Astrocyte of the cerebellum (primary cell): ENCODE measurements at regions not wholly inside any gene's neighbourhood (a gene's known extent, or its start where the extent isn't known, plus 50 kb on each side); places are given as distances from the start of the nearest gene placed in this dataset.
"Not testable (repeated sequence)": the region's sequence is repeated elsewhere in the genome, so short reads cannot be mapped to it uniquely, and the experiment has no call there.

Source experiments
- DNase-seq: peaks from one replicate; pipeline ENCODE4 v3.0.0-alpha.2; 2011; ENCODE audit warnings: low read depth
- H3K4me3 ChIP-seq: 2 replicates; pipeline ENCODE4 v1.5.1; 2011; ENCODE audit warnings: mild to moderate bottlenecking, low read depth, low read length, moderate library complexity
- CTCF ChIP-seq: IDR thresholded peaks from 2 replicates; pipeline ENCODE4 v1.5.1; 2012; ENCODE audit warnings: low read length, low read depth, moderate library complexity, mild to moderate bottlenecking; ENCODE audit errors: missing control alignments
- in situ Hi-C: cut with HindIII; loops from 2 replicates; pipeline ENCODE4 v1.10.0; 2017; ENCODE audit warnings: low sequenced_read_pairs

- DNase-seq: no peak
- in situ Hi-C loops: no loop called here
Measured at GRCh38 chr18:8912348-8913326, 189.9 kb upstream of the NDUFV2 start.

GRCh38 chr18:8913606-8914403 is 188.7 kb upstream of the NDUFV2 start:
- in situ Hi-C loops, DNase-seq, H3K4me3 ChIP-seq: not testable (repeated sequence)

More at GRCh38 chr18:8912348-8913326, 189.9 kb upstream of the NDUFV2 start:
- H3K4me3 ChIP-seq: no peak overlapping the region
- no peak for TF ChIP-seq CTCF

GRCh38 chr18:8914404-8915264 is 187.9 kb upstream of the NDUFV2 start:
- DNase-seq, H3K4me3 ChIP-seq, in situ Hi-C loops: not testable (repeated sequence)

DNA sequence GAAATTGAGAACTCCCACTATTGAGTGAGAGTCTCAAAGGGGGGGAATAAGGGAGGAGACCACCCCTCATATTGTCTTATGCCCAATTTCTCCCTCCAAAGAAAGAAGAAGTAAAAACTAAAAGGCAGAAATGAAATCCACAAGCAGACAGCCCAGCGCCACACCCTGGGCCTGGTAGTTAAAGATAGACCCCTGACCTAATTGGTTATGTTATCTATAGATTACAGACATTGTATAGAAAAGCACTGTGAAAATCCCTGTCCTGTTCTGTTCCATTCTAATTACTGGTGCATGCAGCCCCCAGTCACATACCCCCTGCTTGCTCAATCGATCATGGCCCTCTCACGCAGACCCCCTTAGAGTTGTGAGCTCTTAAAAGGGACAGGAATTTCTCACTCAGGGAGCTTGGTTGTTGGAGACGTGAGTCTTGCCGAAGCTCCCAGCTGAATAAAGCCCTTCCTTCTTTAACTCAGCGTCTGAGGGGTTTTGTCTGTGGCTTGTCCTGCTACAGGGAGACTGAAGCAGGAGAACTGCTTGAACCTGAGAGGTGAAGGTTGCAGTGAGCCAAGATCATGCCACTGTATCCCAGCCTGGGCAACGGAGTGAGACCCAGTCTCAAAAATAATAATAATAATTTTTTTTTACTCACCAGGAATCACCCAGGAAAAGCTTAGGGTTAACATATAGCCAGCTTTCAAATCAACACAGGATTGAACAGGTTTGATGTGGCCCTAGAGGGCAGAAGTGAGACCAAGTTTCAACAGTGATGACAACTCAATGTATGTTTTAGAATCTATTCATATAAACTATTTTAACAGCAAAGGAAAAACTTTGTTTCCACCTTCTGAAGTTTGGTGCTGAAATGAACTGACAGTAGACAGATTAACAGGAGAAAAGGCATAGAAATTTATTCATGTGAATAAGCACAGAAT is 181.4 kb upstream of the NDUFV2 start:
- peak; percentile 3 for TF ChIP-seq CTCF
- H3K4me3 ChIP-seq, in situ Hi-C loops, DNase-seq: not testable (repeated sequence)

DNA sequence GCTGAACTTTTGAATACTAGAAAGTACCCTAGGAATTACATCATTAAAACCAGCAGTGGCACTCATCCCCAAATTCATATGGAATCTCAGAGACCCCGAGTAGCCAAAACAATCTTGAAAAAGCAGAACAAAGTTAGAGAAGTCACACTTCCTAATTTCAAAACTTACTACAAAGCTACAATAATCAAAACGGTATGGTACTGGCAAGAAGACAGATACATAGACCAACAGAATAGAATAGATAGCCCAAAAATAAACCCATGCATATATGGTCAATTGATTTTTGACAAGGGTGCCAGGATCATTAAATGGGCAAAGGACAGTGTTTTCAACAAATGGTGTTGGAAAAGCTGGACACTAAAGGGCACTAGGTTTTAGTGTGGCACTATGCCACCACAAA is 176.0 kb upstream of the NDUFV2 start:
- in situ Hi-C loops: no loop called here

DNA sequence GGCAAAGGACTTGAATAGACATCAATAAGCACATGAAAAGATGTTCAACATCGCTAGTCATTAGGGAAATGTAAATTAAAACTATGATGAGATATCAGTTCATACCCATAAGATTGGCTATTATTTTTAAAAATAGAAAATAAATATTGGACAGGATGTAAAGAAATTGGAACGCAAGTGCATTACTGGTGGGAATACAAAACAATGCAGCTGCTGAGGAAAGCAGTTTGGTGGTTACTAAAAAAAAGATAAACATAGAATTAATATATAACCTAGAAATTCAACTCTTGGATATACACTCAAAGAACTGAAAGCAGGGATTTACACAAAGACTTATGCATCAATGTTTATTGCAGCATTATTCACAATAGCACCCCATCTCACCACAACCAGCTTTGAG is 174.5 kb upstream of the NDUFV2 start:
- H3K4me3 ChIP-seq: no peak overlapping the region
- DNase-seq: no peak
- in situ Hi-C loops: no loop called here
- no peak for TF ChIP-seq CTCF

More for the DNA sequence above, 176.0 kb upstream of the NDUFV2 start:
- H3K4me3 ChIP-seq: no peak overlapping the region
- TF ChIP-seq CTCF: no peak
- no peak for DNase-seq
